GM18867 (cell line): ENCODE measurements at regions not wholly inside any gene's neighbourhood (a gene's known extent, or its start where the extent isn't known, plus 50 kb on each side); places are given as distances from the start of the nearest gene placed in this dataset.

Experiments
- ATAC-seq: cut with Tn5 transposase; IDR thresholded peaks from one replicate; pipeline ENCODE4 v1.9.1; 2021; ENCODE audit warnings: mild to moderate bottlenecking, moderate library complexity; ENCODE audit not compliant: unreplicated experiment

GRCh38 chr5:87954121-87954520 is 314.5 kb downstream of the TMEM161B start:
- no peak for ATAC-seq

GRCh38 chr5:87951661-87952060 is 317.0 kb downstream of the TMEM161B start:
- no peak for ATAC-seq

GRCh38 chr5:87949676-87950631 is 318.7 kb downstream of the TMEM161B start:
- ATAC-seq = no peak

GRCh38 chr5:87948486-87948885 is 320.2 kb downstream of the TMEM161B start:
- ATAC-seq = no peak

GRCh38 chr5:87946271-87946670 is 322.4 kb downstream of the TMEM161B start:
- no peak for ATAC-seq

GRCh38 chr5:87945286-87945650 is 323.4 kb downstream of the TMEM161B start:
- no peak for ATAC-seq

GRCh38 chr5:87944553-87945285 is 323.9 kb downstream of the TMEM161B start:
- no peak for ATAC-seq

GRCh38 chr5:87940775-87941174 is 327.9 kb downstream of the TMEM161B start:
- ATAC-seq = no peak

- ATAC-seq = no peak
Observed at GRCh38 chr5:87936667-87937066, 332.0 kb downstream of the TMEM161B start.

GRCh38 chr5:87924436-87924835 is 344.2 kb downstream of the TMEM161B start:
- ATAC-seq = no peak

- ATAC-seq = no peak
Observed at GRCh38 chr5:87916320-87916719, 352.3 kb downstream of the TMEM161B start.

GRCh38 chr5:87912419-87912818 is 356.2 kb downstream of the TMEM161B start:
- no peak for ATAC-seq

- ATAC-seq = no peak
Observed at GRCh38 chr5:87909382-87909781, 359.3 kb downstream of the TMEM161B start.

GRCh38 chr5:87906962-87907361 is 361.7 kb downstream of the TMEM161B start:
- no peak for ATAC-seq

GRCh38 chr5:87900419-87900818 is 368.2 kb downstream of the TMEM161B start:
- no peak for ATAC-seq

- peak; percentile 96 for ATAC-seq
Observed at GRCh38 chr5:87899721-87900131, 368.9 kb downstream of the TMEM161B start.

- ATAC-seq = peak; percentile 1
Observed at GRCh38 chr5:87899208-87899661, 369.4 kb downstream of the TMEM161B start.

GRCh38 chr5:87898574-87898973 is 370.1 kb downstream of the TMEM161B start:
- no peak for ATAC-seq

GRCh38 chr5:87888139-87888538 is 380.5 kb downstream of the TMEM161B start:
- no peak for ATAC-seq

GRCh38 chr5:87887247-87887646 is 381.4 kb downstream of the TMEM161B start:
- no peak for ATAC-seq

- no peak for ATAC-seq
Observed at GRCh38 chr5:87886164-87886563, 382.5 kb downstream of the TMEM161B start.

GRCh38 chr5:87885758-87886157 is 382.9 kb downstream of the TMEM161B start:
- no peak for ATAC-seq
